A549 (cell line): ENCODE measurements at regions not wholly inside any gene's neighbourhood (a gene's known extent, or its start where the extent isn't known, plus 50 kb on each side); places are given as distances from the start of the nearest gene placed in this dataset.

Source experiments
- CEBPB ChIP-seq, 2 experiments: fragments of >200 bp in 1 of 2; sonication (Bioruptor Twin) in 1 of 2; formaldehyde crosslinking in 1 of 2; IDR thresholded peaks; 2 replicates each; pipeline ENCODE4 v1.6.1; 2012 to 2016
- CHD2 ChIP-seq: fragments of 150-350 bp; IDR thresholded peaks from 2 replicates; pipeline ENCODE4 v1.6.1; 2014; ENCODE audit warnings: low read length; ENCODE audit not compliant: partially characterized antibody
- CTCF ChIP-seq: fragments of >200 bp; sonication (Bioruptor Twin); formaldehyde crosslinking; IDR thresholded peaks from 3 replicates; pipeline ENCODE4 v1.5.1; 2016
- EP300 ChIP-seq, 2 experiments: fragments of >200 bp; sonication (Bioruptor Twin); formaldehyde crosslinking; IDR thresholded peaks; 2 replicates in 1 of 2; 3 replicates in 1 of 2; pipeline ENCODE4 v1.6.1; 2016 to 2017
- GATA3 ChIP-seq: IDR thresholded peaks from 2 replicates; pipeline ENCODE4 v1.6.1; 2012; ENCODE audit warnings: borderline replicate concordance
- HMGXB4 ChIP-seq: fragments of 250-450 bp; sonication (Bioruptor Pico); IDR thresholded peaks from 2 replicates; pipeline ENCODE4 v1.5.0; 2021; ENCODE audit warnings: mild to moderate bottlenecking, moderate library complexity, borderline replicate concordance
- MYC ChIP-seq: IDR thresholded peaks from 2 replicates; pipeline ENCODE4 v1.6.1; 2012; ENCODE audit warnings: mild to moderate bottlenecking, inconsistent platforms, low read length, improper control_type of control experiment, borderline replicate concordance
- NR3C1 ChIP-seq: fragments of >200 bp; sonication (Bioruptor Twin); formaldehyde crosslinking; IDR thresholded peaks from 3 replicates; pipeline ENCODE4 v1.6.1; 2017
- SREBF2 ChIP-seq: fragments of 450-650 bp; IDR thresholded peaks from 2 replicates; pipeline ENCODE4 v1.6.1; 2014; ENCODE audit warnings: mild to moderate bottlenecking, moderate library complexity
- TP53 ChIP-seq: fragments of 250-450 bp; sonication (Bioruptor Pico); IDR thresholded peaks from 2 replicates; pipeline ENCODE4 v1.5.0; 2021; ENCODE audit warnings: mild to moderate bottlenecking, moderate library complexity
- ZC3H11A ChIP-seq: fragments of 450-650 bp; IDR thresholded peaks from 2 replicates; pipeline ENCODE4 v1.6.1; 2014; ENCODE audit warnings: antibody characterized with exemption, mild to moderate bottlenecking

- TF ChIP-seq GATA3: no peak
- no peak for TF ChIP-seq CTCF
- no peak for TF ChIP-seq EP300 (IDR thresholded peaks at IDR 0.05)
- no peak for TF ChIP-seq MYC
- no peak for TF ChIP-seq ZC3H11A
- no peak for TF ChIP-seq SREBF2
- TF ChIP-seq HMGXB4 (CRISPR knock-in tag): no peak
- no peak for TF ChIP-seq NR3C1
- TF ChIP-seq TP53 (CRISPR knock-in tag): no peak
- no peak for TF ChIP-seq CEBPB (IDR thresholded peaks at IDR 0.05)
- TF ChIP-seq CHD2: no peak
Measured at GRCh38 chr2:16064745-16065144, 124.4 kb downstream of the MYCN start.
